ENCODE measurements at regions not wholly inside any gene's neighbourhood (a gene's known extent, or its start where the extent isn't known, plus 50 kb on each side); places are given as distances from the start of the nearest gene placed in this dataset.
"Not testable (repeated sequence)": the region's sequence is repeated elsewhere in the genome, so short reads cannot be mapped to it uniquely, and the experiment has no call there.

DNA sequence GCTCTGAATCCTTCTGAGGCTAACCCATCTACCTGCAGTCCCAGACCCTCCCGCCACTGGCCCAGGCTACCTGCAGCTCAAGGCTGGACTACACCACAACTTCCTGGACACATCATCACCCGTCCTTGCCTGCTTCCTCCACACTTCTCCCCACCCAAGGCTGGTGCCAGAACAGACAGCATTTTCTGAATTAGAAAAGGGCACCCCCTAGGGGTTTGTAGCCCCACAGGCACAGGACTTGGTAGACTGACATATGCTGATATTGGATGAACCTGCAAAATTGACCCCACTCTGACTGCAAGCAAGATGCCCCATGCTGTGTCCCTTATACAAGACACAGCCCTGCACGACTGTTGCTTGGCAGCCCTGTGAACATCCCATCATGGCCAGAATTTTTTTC, 271.5 kb upstream of the C16orf82 start:
- H3K36me3 Mint-ChIP-seq, result no peaks in the 10 kb centered on the region
- H3K9me3 Mint-ChIP-seq, result no peaks in the 10 kb centered on the region
- H3K27ac Mint-ChIP-seq, result no peak overlapping the region
- H3K27me3 Mint-ChIP-seq, result peaks cover 29 to 32% of the 10 kb centered on the region in 2 donors
- no peak for DNase-seq
- ATAC-seq (replicated peaks), result peak; percentile 31 to 39
- no peak overlapping the region for H3K4me3 Mint-ChIP-seq
- H3K4me1 Mint-ChIP-seq, result no peaks in the 10 kb centered on the region

DNA sequence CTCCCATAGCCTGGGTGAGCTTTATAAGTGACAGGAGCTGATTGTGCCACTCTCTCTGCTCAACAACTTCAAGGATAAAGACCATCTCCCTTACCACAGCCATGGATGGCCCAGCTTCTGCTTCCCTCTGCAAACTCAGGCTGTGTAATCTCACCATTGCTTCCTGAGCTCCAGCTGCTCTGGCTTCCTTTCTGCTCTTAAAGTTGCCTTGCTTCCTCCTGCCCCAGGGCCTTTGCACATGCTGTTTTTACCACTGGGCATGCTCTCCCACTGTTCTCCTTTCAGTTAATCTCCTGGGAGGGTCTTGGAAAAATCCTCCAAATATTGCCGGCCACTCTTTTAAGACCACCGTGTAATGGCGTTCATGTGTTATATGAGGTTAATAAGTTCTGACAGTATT, 265.1 kb upstream of the C16orf82 start:
- Mint-ChIP-seq H3K36me3 (no peaks in the 10 kb centered on the region), H3K9me3 (no peaks in the 10 kb centered on the region), H3K27me3 (peaks cover 29 to 43% of the 10 kb centered on the region in 2 donors), H3K4me1 (no peaks in the 10 kb centered on the region), H3K27ac (no peak overlapping the region), H3K4me3 (no peak overlapping the region)
- DNase-seq (no peak), ATAC-seq (replicated peaks) (no peak)

DNA sequence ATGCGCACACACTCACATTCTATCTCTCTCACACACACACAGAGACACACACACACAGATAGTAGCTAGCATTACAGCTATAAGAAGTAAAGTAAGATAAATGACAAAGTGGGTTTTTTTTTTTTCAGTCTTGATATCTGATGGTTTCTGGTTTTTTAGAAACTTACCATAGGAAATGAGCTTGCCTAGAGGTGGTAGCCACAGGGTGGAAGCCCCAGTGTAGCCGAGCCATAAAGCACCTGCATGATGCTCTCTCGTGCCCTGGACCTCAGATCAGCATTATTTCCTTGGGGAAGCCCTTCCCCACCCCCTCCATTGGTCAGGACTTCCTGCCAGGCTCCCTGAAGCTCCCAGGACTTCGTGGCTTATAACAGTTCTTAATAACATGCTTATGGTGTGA, 264.3 kb upstream of the C16orf82 start:
- no peak for DNase-seq
- Mint-ChIP-seq H3K4me1 (no peaks in the 10 kb centered on the region), H3K36me3 (no peaks in the 10 kb centered on the region), H3K27me3 (peaks cover 29 to 40% of the 10 kb centered on the region in 2 donors), H3K4me3 (no peak overlapping the region), H3K27ac (no peak overlapping the region), H3K9me3 (no peaks in the 10 kb centered on the region)
- ATAC-seq (replicated peaks), result no peak

DNA sequence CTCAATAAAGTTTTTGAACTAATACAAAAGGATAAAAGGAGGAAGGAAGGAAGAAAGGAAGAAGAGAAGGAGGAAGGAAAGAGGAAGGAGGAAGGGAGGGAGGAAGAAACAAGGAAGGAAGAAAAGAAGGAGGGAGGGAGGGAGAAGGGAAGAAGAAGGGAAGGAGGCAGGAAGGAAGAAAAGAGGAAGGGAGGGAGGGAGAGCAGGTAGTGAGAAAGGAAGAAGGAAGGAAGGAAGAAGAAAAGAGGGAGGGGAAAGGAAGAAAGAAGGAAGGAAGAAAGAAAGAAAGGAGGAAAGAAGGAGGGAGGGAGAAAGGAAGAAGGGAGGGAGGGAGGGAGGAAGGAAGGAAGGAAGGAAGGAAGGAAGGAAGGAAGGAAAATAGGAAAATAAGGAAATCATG, 263.8 kb upstream of the C16orf82 start:
- ATAC-seq (replicated peaks), result no peak
- Mint-ChIP-seq H3K4me1 (no peaks in the 10 kb centered on the region), H3K9me3 (no peaks in the 10 kb centered on the region), H3K36me3 (no peaks in the 10 kb centered on the region), H3K27ac (no peak overlapping the region), H3K27me3 (peaks cover 29 to 37% of the 10 kb centered on the region in 2 donors), H3K4me3 (no peak overlapping the region)
- DNase-seq, result no peak

DNA sequence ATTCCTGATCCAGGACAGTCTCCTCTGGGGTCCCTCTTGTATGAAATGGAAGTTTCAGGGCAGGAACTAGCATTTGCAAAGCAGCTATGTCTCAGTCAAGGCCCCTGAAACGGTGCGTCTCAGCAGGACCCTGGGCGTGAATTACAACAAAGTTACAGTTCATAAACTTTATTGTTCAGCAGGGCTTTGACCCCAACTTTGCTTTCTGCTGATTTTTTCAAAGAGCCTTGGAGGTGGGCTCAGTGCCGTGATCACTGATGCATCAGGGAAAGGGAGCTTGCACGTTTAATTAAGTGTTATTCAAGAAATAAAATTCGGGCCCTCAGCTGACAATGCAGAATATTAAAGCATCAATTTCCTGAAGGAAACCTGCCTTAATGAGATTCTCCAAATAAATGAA, 260.1 kb upstream of the C16orf82 start:
- DNase-seq, result no peak
- Mint-ChIP-seq H3K4me3 (no peak overlapping the region), H3K4me1 (no peaks in the 10 kb centered on the region), H3K27me3 (peaks cover 14 to 22% of the 10 kb centered on the region in 2 donors), H3K9me3 (peaks cover 0 to 2% of the 10 kb centered on the region in 2 donors), H3K36me3 (no peaks in the 10 kb centered on the region), H3K27ac (no peak overlapping the region)
- no peak for ATAC-seq (replicated peaks)

DNA sequence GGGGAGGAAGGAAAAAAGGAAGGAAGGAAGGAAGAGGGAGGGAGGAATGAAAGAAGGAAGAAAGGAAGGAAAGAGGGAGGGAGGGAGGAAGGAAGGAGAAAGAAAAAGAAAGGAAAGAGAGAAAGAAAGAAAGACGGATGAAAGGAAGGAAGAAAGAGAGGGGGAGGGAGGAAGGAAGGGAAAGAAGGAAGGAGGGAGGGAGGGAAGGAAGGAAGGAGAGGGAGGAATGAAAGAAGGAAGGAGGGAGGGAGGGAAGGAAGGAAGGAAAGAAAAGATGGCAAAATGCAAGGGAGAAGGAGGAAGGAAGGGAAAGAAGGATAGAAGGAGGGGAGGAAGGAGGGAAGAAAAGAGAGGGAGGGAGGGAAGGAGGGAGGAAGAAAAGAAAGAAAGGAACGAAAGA, 257.3 kb upstream of the C16orf82 start:
- Mint-ChIP-seq H3K9me3 (peaks cover 0 to 2% of the 10 kb centered on the region in 2 donors), H3K4me3 (no peak overlapping the region), H3K27me3 (peaks cover 5 to 7% of the 10 kb centered on the region in 2 donors), H3K27ac (no peak overlapping the region), H3K4me1 (no peaks in the 10 kb centered on the region), H3K36me3 (no peaks in the 10 kb centered on the region)
- ATAC-seq (replicated peaks), result no peak
- no peak for DNase-seq

DNA sequence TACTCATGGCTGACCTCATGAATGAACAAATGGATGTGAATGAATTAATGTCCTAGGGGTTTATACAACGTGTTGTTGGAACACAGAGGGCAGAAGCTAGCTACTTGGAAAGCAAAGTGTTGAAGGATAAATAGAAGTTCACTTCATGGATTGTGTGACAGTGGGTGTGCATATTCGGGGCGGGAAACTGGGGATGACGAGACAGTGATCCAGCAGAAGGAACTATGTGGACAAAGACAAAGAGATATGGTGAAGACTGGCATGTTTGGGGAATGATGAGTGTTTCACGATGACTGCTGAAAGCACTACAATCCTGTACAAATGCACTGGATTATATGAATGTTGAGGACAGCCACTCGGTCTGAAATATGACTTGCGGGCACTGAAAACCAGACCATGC, 250.5 kb upstream of the C16orf82 start:
- no peak for ATAC-seq (replicated peaks)
- H3K36me3 Mint-ChIP-seq, result no peaks in the 10 kb centered on the region
- H3K4me3 Mint-ChIP-seq, result no peak overlapping the region
- no peak overlapping the region for H3K27ac Mint-ChIP-seq
- peaks cover 0 to 5% of the 10 kb centered on the region in 2 donors for H3K27me3 Mint-ChIP-seq
- H3K4me1 Mint-ChIP-seq, result no peaks in the 10 kb centered on the region
- no peaks in the 10 kb centered on the region for H3K9me3 Mint-ChIP-seq
- DNase-seq, result no peak

DNA sequence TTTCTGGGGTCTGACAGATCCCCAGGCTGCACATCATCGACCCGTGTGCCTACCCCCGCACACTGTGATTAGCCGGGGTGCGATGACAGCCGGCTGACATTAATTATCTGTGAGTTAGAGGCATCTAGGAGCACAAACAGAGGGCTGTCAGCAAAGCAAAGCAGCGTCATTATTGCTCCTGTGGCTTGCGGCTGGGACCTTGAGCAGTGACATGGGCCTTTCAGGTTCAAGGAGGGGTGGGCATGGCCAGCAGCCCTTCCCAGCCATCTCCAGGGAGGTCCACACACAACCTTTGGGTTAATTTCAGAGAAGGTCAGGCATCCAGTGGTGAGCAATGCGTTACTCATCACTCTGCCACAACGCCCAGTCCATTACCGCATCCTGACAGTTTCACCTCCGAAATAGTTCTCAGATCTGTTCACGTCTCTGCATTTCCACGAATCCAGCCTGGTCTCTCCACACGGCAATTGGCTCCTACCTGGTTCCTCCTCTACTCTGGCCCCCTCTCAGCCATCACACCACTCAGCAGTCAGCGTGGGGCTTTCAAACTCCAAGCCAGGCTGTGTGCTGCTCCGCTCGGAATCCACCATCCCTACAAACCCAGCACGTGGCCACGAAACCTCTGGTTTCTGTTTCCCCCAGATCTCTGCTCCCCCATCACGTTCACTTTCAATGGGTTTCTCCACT, 249.7 kb upstream of the C16orf82 start:
- H3K9me3 Mint-ChIP-seq, result no peaks in the 10 kb centered on the region
- H3K27ac Mint-ChIP-seq, result no peak overlapping the region
- ATAC-seq (replicated peaks) (no peak), DNase-seq (no peak)
- no peak overlapping the region for H3K4me3 Mint-ChIP-seq
- peaks cover 0 to 5% of the 10 kb centered on the region in 2 donors for H3K27me3 Mint-ChIP-seq
- no peaks in the 10 kb centered on the region for H3K4me1 Mint-ChIP-seq
- no peaks in the 10 kb centered on the region for H3K36me3 Mint-ChIP-seq

DNA sequence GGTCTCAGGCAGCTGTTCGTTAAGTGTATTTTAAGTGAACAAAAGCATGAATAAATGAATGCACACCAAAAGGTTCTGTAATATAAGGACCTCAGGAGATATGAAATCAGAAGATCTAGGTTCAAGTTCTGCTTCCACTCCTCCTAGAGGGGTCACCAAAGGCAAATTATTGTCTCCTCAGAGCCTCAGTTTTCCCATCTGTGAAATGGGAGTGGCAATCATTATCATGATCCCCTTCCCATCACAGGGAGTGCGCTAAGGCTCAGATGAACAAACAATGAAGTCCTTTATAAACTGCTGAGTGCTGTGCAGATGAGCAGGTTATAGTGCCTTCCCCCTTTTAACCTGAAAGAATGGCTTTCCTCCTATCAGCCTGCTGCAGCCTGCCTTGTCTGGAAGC, 248.3 kb upstream of the C16orf82 start:
- Mint-ChIP-seq H3K9me3 (no peaks in the 10 kb centered on the region), H3K27ac (no peak overlapping the region), H3K36me3 (no peaks in the 10 kb centered on the region), H3K27me3 (peaks cover 0 to 5% of the 10 kb centered on the region in 2 donors), H3K4me3 (no peak overlapping the region), H3K4me1 (no peaks in the 10 kb centered on the region)
- ATAC-seq (replicated peaks) (no peak), DNase-seq (no peak)

DNA sequence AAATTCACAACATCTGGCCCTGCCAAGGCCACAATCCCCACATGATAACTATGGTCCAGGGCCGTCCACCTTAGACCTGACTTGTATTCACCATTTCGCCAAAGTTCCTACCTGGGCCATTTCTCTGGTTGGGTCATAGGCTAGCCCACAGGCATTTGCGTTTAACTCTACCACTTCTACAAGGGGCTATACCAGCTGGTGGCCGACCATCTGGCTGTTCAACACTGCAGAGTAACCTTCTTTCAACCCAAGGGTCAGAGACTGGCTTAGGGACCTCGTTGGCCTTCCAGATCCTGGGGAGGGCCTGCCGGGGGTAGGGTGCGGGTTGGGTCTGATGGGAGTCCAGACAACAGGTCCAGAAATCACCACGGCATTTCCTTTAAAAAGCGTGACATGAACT, 242.3 kb upstream of the C16orf82 start:
- Mint-ChIP-seq H3K4me1 (no peaks in the 10 kb centered on the region), H3K27ac (no peak overlapping the region)
- no peak for ATAC-seq (replicated peaks)

DNA sequence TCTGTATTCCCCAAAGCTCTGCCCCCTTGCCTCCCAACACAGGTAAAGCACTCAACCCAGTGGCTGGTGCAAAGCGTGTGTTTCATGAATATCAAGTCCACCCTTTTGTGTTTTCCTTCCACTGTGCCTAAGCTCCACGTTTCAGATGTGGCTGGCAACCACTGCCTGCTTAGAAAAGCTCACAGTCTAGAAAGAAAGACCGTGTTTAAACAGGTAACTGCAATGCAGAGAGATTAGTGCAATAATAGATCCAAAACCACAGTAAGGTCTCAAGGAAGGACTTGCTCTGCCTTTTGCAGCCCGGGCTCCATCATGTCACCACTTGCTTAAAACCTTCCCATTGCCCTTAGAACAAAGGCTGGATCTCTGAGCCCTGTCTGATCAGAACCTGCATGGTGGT, 240.2 kb upstream of the C16orf82 start:
- Mint-ChIP-seq H3K36me3 (no peaks in the 10 kb centered on the region), H3K4me1 (no peaks in the 10 kb centered on the region), H3K27me3 (peaks cover 25 to 36% of the 10 kb centered on the region in 2 donors), H3K9me3 (no peaks in the 10 kb centered on the region), H3K4me3 (no peak overlapping the region), H3K27ac (no peak overlapping the region)
- ATAC-seq (replicated peaks), result no peak
- DNase-seq, result no peak

More for the DNA sequence above, 242.3 kb upstream of the C16orf82 start:
- Mint-ChIP-seq H3K9me3 (no peaks in the 10 kb centered on the region), H3K4me3 (no peak overlapping the region), H3K36me3 (no peaks in the 10 kb centered on the region), H3K27me3 (peaks cover 13 to 28% of the 10 kb centered on the region in 2 donors)
- DNase-seq, result no peak

DNA sequence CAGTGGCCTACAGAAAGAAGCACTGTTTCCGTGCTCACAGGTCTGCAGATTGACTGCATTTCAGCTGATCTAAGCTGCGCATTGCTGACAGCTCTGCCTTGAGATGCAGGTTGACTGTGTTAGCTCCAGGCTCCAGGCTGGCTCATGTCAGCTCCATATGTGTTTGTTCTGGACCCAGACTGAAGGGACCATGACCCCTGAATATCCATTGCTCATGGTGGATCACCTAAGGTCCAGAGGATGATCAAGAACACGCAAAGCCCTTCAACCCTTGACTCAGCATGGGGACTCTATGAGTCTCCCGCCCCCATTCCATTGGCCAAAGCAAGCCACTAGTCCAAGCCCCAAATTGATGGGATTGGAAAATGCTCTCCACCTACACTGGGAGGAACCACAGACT, 239.3 kb upstream of the C16orf82 start:
- peaks cover 28 to 36% of the 10 kb centered on the region in 2 donors for H3K27me3 Mint-ChIP-seq
- no peak overlapping the region for H3K4me3 Mint-ChIP-seq
- H3K27ac Mint-ChIP-seq, result no peak overlapping the region
- no peaks in the 10 kb centered on the region for H3K4me1 Mint-ChIP-seq
- H3K36me3 Mint-ChIP-seq, result no peaks in the 10 kb centered on the region
- ATAC-seq (replicated peaks) (no peak), DNase-seq (no peak)
- H3K9me3 Mint-ChIP-seq, result peaks cover under 1 to 2% of the 10 kb centered on the region in 2 donors

DNA sequence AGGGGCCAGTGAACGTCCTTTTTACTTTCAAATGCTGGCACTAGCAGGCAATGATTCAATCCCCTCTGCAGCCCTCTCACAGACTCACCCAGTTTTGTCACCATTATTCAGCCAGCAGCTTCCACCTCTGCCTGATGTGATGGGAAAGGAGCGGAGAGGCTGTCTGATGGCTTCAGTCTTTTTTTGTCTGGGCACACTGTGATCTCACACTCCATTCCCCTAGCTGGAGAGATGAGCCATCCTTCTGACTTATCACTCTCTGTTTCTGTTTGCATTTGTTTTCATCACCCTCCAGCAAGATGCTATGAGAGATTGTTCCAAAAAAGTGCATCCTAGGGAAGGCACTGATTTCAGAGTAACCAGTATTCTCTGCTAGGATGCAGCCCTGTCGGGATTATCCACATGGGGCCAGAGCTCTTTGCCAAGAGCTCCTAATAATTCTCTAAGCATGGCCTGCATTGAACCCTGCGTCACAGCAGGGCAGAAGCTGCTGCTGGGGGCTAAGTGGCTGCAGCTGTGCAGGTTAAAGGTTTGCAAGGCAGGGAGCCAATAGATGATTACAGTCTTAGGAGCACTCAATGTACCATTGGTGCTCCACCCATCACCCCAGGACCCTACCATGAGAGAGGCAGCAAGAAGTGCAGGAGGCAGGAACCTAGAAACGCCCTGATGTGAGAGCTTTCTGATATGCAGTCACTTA, 236.1 kb upstream of the C16orf82 start:
- peaks cover 8% of the 10 kb centered on the region in 2 donors for H3K9me3 Mint-ChIP-seq
- no peaks in the 10 kb centered on the region for H3K36me3 Mint-ChIP-seq
- H3K27ac Mint-ChIP-seq, result no peak overlapping the region
- no peak for ATAC-seq (replicated peaks)
- no peak overlapping the region for H3K4me3 Mint-ChIP-seq
- no peaks in the 10 kb centered on the region for H3K4me1 Mint-ChIP-seq
- H3K27me3 Mint-ChIP-seq, result peaks cover 35 to 38% of the 10 kb centered on the region in 2 donors
- DNase-seq, result no peak

DNA sequence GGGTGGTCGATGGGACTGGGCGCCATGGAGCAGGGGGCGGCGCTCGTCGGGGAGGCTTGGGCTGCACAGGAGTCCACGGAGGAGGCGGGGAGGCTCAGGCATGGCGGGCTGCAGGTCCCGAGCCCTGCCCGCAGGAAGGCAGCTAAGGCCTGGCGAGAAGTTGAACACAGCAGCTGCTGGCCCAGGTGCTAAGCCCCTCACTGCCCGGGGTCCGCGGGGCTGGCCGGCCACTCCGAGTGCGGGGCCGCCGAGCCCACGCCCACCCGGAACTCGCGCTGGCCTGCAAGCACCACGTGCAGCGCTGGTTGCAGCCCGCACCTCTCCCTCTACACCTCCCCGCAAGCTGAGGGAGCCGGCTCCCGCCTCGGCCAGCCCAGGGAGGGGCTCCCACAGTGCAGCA, 230.6 kb upstream of the C16orf82 start:
- H3K4me1 Mint-ChIP-seq; H3K27ac Mint-ChIP-seq; ATAC-seq (replicated peaks); H3K4me3 Mint-ChIP-seq; DNase-seq; H3K9me3 Mint-ChIP-seq; H3K36me3 Mint-ChIP-seq: not testable (repeated sequence)
- H3K27me3 Mint-ChIP-seq, result peaks cover 11 to 19% of the 10 kb centered on the region in 2 donors

DNA sequence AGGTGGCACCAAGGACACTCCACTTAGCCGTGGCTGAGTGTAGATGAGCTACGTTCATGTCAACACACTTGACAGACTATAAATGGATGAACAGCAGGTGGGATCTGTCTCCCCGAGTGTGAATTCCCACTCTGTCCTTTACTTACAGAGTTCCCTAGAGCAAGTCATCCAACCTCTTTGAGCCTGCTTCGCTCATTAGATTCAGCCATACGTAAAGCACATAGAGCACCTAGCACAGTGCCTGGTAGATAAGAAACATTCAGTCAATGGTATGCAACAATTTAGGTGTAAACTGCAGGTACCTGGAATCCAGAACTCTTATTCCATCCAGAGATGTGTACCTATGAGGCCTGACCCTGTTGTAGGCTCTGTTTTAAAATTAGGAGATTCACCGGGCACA, 227.8 kb upstream of the C16orf82 start:
- H3K4me3 Mint-ChIP-seq, result no peak overlapping the region
- DNase-seq (no peak), ATAC-seq (replicated peaks) (no peak)
- H3K9me3 Mint-ChIP-seq, result peaks cover 0 to 4% of the 10 kb centered on the region in 2 donors
- peaks cover 8 to 13% of the 10 kb centered on the region in 2 donors for H3K27me3 Mint-ChIP-seq
- H3K36me3 Mint-ChIP-seq, result no peaks in the 10 kb centered on the region
- no peak overlapping the region for H3K27ac Mint-ChIP-seq
- no peaks in the 10 kb centered on the region for H3K4me1 Mint-ChIP-seq

Data from stimulated activated naive B cell treated with anti-CD40 and anti-IgM and Interleukin-4, amounts not matched to agents 10 μg/mL and 1 μg/mL and 100 μg/mL, for 72 hours (primary cell).